ENCODE measurements at regions not wholly inside any gene's neighbourhood (a gene's known extent, or its start where the extent isn't known, plus 50 kb on each side); places are given as distances from the start of the nearest gene placed in this dataset.

DNA sequence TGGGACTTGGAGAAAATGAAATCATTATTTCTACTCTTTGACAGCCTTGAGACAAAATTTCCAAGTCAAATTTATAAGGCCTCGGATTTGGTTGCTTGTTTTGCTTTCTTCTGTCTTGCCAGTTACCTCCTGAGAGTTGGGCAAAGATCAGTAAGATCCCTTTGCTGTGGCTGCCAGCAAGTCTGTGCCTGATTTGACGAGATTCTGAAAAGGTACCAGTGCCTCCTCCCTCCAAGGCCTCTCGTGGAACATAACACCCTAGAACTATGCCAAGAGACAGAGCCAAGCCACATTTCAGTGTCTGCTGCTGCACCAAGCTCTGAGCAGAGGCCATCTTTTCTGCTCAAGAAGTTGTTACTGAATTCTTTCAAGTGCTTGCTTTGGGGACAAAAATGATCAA is 61.0 kb downstream of the GTPBP8 start:
- peak; percentile 82 for DNase-seq

DNA sequence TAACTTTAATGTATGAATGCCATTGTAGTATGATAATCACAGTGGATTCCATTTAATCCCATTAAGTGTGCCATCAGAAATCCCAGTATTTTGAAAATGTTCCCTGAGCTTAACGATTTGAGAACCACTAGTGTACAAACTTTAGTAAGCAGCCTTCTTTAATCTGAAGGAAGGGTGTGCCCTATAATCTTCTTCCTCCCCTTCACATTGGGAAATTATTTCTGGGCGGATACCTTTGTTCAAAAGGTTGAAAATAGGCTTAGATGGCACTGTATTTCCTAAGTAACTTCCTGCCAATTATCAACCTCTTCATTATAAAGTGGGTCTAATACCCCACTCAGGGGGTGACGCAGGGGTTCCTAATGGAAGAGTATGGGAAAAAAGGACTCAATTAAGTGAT is 62.4 kb downstream of the GTPBP8 start:
- no peak for DNase-seq

DNA sequence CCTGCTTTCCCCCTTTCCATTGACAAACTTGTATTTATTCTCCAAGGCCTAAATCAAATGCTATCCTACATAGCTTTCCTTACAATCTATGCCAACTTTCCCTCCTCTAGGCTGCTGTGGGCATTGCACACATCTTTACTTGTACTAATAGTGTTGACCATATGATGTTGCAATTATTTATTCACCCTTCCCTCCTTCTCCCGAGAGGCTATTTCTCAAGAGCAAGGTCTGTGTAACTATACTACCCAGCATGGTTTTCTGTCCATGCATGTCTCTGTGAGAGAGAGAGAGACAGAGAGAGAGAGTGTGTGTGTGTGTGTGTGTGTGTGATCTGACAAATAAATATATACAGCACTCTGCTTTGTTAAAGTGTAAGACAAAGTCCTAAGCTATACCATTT is 63.8 kb downstream of the GTPBP8 start:
- no peak for DNase-seq

DNA sequence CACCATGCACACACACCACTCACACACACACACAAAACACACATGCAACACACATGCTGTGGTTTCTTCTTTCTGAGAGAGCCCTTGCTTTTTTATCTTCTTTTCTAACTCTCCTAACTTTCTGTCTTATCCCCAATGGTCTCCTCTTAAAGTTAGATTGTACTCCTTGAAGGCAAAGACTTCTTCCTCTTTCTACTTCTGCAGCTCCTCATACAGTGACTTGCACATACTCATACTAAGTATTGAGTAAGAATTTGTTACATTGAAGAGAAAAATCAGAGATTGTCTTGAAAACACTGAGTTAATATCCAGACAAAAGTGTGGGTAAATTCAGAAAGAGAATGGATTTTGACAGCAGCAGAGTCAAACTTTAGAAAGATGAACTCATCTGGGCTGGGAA is 64.4 kb downstream of the GTPBP8 start:
- DNase-seq: no peak

DNA sequence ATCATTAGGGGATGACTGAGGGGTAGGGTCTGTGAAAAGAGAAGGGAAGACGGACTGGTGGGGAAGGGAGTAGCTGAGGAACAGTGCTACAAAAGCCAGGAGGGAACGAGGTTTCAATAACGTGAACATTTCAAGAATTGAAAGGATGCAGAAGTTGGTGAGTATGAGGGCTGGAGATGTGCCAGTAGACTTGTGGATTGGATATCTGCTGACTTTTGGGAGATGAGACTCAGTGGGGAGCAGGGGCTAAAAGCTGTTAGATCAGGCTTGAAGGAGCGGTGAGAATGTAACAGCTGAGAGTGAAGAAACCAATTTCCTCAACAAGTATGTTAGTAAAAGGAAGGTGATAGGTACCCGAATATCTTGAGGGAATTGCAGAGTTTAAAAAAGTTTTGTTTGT is 65.2 kb downstream of the GTPBP8 start:
- no peak for DNase-seq

DNA sequence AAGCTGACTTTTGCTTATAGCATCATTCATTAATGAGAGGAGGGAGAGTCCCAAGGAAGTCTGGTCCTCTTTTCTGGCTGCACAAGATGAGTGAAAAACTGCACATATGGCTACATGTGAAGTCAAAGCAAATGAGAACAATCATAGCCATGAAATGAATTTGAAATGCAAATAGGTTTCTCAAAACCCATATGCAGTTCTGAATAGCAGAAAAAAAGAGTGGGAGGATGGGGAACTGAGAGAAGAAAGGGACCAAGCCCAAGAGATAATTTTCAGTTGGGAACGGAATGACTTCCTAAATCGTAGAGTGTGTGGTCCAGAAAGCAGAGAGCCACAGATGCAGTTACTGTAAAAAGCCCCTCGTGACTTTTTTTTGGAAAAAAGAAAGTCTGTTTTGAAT is 66.3 kb downstream of the GTPBP8 start:
- DNase-seq: no peak

DNA sequence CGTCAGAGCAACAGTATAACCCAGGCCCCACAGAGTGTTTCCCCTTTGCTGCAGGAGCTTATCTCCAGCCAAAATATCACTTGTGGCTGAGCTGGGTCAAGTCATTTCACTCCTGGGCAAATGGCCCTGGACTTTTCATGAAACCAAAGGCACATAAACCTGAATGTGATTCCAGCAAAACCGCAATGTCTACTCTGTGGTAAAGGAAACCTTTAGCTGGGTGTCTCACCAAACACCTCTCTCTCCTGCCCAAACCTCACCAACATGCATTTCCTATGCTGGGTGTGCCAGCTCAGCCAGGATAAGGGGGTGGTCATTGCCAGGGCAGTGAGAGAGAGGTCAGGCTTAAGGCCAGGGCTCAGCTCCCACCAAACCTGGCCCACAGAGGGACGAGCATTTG is 67.4 kb downstream of the GTPBP8 start:
- DNase-seq: no peak

DNA sequence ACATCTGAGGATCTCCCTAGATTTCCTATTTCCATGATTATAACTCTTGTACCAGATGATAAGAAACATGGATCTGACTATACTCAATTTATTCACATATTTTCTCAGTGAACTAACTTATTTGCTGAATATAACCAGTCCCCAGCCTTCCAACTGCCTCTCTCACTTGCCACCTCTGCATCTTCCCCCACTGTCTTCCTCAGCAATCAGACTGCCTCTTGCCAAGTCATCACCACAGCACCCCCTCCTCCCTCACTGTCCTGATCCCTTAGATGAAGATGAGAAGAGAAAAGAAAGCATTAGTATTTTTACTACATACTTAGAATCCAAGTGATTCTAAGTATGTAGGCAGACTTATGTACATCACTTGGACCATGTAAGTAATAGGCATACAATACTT is 71.9 kb downstream of the GTPBP8 start:
- no peak for DNase-seq

DNA sequence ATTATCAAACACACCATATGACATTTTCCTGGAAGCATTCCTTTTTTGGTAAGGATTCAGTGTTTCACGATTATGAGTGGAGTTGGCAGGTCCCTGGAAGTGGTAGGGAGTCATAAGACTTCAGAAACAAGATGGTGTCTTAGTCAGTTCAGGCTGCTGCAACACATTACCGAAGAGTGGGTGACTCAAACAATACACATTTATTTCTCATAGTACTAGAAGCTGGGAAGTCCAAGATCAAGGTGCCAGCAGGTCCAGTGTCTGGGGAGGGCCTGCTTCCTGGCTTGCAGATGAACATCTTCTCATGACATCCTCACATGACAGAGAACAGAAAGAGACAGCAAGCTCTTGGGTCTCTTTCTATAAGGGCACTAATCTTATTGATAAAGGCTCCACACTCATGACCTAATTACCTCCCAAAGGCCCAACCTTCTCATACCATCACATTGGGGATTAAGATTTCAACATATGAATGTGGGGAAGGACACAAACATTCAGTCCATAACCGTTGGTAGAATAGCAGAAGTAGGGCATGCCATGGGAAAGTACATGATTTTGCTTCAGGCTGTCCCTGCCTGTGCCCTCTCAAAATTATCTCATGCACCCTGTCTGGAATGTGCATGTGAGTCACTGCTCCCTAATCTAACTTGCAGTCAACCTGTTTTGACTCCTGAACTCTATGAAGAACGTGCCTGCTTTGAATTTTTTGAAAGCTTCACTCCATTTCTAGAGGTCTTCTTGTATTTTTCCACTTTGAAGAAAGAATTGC is 72.5 kb downstream of the GTPBP8 start:
- DNase-seq: no peak

DNA sequence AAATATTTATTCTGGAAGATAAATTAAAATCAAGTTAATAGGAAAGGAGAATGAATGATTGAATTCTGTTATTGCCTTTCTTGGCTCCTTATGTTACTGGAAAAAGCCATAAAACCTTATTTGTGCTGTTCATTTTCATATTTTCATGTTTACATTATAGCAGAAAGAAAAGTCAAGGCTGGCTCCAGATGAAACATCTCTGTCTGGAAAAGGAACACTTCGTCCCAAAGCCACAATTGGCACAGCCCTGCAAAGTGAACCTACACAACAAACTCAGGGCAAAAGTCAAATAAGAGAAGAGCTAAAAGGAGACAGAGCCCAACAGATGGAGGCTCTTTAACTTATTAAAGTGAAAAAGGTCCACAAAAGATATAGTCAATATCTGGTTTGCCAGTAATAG is 73.4 kb downstream of the GTPBP8 start:
- DNase-seq: no peak

DNA sequence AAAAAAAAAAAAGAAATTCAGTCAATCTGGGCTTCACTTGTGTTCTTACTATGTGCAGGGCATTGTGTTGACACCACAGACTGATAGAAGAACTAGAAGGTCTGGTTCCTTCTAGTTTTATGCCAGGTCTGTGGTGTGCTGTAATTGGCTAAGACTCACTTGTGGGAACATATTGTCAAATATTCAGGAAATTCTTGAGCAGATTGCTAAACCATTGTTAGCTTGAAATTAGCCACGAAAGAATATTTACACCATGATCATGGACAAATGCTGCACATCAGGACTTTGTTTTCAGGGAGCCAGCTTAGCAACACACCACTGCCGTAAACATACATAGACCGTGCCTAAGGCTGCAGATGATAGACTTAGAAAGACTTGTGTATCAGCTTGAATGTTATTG is 74.6 kb downstream of the GTPBP8 start:
- no peak for DNase-seq

DNA sequence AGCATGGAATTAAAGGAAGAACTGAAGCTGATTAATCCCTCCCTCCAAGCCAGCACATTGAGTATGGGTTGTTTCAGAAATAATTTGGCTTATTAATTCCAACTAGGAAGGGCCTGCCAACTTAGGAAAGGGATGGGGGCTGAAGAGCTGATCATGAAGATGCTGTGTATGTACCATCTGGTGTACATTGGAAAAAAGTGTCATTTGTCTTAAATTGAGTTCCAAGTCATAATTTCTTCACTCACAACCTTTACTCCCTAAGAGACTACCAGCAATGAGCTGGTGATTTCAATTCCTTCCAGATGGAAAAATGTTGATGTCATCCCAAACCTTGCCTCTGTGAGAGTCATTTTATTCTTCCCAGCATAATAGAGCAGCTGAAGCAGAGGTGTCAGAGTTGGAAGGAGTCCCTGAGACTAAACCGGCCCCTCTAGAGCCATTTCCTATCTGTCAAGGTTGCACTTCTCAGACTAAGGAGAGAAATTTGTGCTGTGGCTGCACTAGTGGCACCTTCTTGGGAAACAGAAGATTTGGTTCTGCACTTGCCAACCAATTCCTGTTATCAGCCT is 79.4 kb downstream of the GTPBP8 start:
- DNase-seq: peak; percentile 83

DNA sequence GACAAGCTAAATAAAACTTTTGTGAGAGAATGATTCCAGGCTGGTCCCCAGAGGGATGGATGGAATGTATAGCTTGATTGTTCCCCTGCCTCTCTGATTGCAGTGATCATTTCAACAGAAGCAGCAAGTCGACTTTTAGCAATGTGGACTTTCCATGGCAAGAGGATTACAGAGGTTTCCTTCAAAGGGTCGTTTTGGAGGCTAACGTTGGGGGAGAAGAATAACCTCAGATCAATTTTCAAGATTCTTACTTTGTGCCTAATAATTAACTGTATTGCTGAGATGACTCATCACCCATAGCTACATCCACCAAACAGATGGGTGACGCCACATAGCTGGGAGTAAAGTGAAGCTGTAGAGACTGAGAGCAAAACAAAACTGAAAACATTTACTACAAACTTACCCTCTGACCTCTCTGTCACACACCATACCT is 79.9 kb downstream of the GTPBP8 start:
- peak; percentile 46 for DNase-seq

DNA sequence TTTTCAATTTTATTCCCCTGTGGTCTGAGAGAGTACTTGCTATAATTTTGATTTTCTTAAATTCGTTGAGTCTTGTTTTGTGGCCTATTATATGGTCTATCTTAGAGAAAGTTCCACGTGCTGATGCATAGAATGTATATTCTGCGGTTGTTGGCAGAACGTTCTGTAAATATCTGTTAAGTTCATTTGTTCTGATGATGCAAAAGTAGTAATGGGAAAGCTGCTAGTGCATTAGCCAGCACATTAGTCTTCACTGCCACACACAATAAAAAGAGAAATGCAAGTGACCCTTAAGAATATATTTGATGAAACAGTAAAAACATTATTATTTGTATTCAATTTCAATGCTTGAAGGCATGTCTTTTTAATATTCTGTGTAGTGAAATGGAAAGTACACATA is 84.8 kb downstream of the GTPBP8 start:
- DNase-seq: no peak

DNA sequence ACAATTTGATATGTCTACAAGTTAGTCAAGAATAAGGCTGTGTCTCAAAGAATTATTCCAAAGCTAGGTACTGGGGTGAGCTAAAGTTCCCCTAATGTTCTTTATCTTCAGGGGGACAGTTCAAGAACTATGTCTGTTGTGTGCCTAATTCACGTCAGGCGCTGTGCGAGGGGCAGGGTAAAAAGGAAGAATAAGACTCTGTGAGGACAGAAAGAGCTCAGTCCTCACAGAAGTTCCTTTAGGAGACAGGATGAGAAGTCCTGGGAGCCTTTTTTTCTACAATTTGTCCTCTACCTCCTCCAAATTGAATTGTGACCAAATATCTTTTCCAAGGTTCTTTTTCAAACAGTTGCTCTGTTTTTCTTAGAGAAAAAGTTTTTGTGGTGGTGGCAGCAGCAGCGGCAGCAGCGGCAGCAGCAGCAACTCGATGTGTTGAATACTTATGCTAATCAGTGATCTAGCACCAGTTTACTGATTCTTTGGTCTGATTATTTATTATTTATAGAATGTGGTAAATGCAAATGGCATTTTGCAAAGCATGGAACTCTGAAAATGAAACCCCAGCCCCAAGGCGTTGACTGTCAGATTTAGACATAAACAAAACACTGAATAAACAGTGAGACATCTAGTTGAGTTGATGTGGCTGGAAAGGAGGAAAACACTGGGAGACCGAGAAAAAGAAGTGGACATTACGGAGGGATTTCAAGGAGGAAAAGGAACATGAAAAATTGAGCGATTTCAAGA is 88.6 kb downstream of the GTPBP8 start:
- DNase-seq: no peak

DNA sequence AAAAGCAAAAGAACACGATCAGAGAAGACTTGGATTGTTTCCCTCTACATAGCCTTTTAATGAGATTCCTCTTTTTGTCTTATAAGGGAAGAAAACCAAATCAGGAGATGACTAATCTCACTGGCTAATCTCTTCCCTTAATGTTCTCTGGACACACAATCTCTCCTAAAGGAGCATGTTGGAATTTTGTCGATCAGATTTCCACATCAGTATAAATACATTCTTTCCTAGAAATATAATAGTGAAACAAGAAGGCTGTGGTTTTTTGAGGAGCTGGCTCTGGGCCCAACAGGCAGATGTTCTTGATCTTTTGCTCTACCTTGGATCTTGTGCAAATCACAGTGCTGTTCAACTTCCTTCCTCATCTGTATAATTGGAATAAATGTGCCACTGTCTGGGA is 94.0 kb downstream of the GTPBP8 start:
- peak; percentile 67 for DNase-seq

DNA sequence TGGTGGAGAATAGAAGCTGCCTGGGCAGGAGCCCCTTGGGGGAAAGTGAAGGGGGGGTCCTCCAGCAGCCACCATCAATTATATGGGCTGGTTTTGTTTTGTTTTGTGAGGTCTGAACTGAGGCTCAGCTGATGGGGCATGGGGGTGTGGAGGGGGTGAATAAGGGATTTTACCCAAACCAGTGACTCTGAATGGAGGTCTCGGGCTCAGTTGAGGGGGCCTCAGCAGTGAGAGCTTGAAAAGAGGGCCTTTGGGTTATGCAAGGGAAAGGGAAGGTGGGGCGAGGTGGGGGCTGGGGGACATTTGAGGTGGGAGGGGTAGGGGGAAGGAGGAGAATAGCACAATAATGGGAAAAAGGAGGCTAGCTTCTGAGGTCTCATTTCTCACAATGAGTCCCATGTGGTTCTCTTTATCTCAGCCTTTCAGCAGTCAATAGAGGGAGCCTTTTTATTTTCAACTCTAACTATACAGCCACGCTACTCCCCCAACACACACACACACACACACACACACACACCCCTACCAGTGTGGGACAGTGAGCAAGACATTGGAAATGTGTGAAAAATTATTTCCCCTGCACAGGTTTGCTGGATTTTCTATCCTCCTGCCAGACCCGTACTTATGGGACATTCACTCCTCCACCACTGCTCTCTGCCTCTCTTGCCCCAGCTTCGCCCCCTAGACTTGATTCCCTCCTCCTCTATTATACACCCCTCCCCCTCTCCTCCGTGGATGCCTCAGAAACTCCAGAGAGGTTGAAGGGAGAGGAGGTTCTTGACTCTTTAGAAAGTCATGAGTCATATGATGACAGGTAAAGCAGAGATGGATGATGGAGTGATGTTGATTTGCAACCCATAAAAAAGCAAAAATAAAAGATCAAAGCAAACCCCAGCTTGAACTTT is 96.0 kb downstream of the GTPBP8 start:
- DNase-seq: peak; percentile 45

DNA sequence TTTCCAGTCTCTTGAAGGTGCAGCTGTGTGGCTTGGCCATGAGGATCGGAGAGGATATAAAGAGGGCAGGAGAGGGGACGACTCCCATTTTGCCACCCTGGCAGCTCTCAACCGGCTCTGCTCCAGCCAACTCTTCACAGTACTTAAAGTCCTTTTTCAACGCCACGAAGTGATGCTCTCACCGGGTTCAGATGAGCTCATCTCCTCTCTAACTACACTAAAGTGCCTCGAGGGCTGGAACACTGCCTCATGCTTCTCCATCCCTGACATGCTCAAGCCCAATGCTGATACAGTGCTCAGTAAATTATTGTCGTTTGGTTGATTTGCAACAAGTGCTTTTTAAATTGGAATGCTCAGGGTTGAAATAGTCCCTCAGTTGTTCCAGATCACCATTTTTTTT is 97.8 kb downstream of the GTPBP8 start:
- peak; percentile 45 for DNase-seq

DNA sequence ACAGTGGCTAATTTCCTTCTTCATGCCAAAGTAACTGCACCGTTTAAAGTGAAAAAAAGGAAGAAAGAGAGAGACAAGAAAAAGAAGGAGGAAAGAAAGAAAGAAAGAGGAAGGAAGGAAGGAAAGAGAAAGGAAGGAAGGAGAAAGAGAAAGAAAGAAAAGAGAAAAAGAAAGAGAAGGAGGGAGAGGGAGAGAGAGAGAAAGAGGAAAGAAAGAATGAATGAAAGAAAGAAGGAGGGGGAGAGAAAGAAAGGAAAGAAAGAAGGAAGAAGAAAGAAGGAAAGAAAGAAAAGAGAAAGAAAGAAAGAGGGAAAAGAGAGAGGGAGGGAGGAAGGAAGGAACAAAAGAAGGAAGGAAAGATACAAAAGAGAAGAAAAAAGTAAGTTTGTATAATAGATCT is 100.6 kb downstream of the GTPBP8 start:
- DNase-seq: no peak

DNA sequence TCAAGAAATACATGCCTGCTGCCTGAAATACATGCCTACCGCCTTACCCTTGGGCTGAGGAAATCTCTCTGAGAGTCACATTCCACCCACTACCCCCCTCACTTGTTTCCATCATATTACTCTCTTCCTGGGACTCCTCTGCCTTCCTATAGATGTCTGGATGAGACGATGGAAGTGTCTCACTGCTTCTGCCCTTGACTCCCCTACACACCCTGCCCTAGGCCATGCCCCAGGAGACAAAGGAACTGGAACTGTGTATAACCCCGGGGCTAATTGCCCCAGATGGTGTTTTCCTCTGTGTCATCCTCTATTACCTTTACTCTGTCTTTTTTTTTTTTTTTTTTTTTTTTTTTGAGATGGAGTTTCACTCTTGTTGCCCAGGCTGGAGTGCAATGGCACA is 102.0 kb downstream of the GTPBP8 start:
- no peak for DNase-seq

DNA sequence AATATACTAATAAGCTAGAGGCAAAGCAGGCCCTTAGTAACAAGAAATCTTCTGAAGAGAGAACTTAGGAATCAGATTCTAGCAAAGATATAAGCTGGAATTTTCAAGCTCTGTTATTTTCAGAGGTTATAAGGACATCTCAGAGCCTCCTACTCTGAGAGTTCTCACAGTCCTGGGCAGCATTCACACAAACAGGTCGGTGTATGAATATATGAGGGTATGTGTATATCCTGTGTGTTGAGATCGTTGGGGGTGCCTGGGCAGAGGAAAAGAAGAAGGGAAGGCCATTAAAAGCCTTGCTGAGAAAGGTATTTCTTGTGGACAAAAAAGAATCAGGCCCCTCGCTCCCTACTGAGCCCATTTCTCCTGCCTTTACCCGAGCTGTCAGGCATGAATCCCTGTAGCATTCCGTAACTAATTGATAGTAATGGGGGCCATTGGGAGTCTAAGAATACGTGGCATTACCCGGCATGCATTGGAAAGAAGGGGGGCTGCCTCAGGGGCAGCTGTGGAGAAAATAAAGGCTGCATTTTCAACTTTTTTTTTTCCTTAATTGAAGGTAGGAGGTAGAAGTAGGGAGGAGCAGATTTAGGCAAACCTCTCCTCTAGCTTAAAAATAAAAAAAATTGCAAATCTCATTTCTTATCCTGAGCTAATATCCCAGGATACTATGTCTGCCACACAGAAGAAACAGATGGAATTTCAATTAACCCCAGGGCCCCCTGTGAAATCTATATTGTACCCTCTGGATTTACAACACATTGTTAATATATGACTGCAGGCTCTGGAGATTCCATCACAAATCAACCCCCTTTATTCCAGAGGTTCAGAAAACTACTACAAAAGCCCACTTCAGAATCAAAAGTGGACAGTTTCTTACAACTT is 103.8 kb downstream of the GTPBP8 start:
- no peak for DNase-seq

Measured in left hindlimb (tissue), 1 donor.